A673 (cell line): ENCODE measurements at regions not wholly inside any gene's neighbourhood (a gene's known extent, or its start where the extent isn't known, plus 50 kb on each side); places are given as distances from the start of the nearest gene placed in this dataset.

ENCODE experiments used
- BruUV-seq: library from RNA; stranded (reverse); fragments of 400-500 nt; replicated peaks from 2 replicates; lab custom pipeline; 2021; lab: Mats Ljungman, UMichigan
- CTCF ChIA-PET: fragments of 300-600 bp; sonication (Branson Sonifier 250); formaldehyde crosslinking; loops from one replicate; lab custom pipeline; 2022; ENCODE audit warnings: antibody characterized with exemption; lab: Charles Lee
- POLR2A ChIA-PET: fragments of 300-600 bp; sonication (Branson Sonifier 250); formaldehyde crosslinking; loops from one replicate; lab custom pipeline; 2022; ENCODE audit warnings: antibody characterized with exemption; ENCODE audit not compliant: low non-redundant PET; lab: Charles Lee
- DNase-seq: peaks from one replicate; pipeline ENCODE4 v3.0.0-alpha.2; 2015; ENCODE audit warnings: low spot score
- H3K27ac ChIP-seq: fragments of 200-600 bp; sonication (generic); 2 replicates; pipeline ENCODE4 v1.5.1; 2016; ENCODE audit warnings: mixed run types, low read depth, mild to moderate bottlenecking, mixed read lengths, antibody characterized with exemption, low read length; ENCODE audit not compliant: poor library complexity, severe bottlenecking
- H3K27me3 ChIP-seq: fragments of 200-600 bp; sonication (generic); replicated peaks from 2 replicates; pipeline ENCODE4 v1.6.1; 2017; ENCODE audit warnings: mixed run types, low read depth, mild to moderate bottlenecking, mixed read lengths, antibody characterized with exemption, low read length; ENCODE audit not compliant: insufficient read depth, poor library complexity
- H3K36me3 ChIP-seq: fragments of 200-600 bp; sonication (generic); 2 replicates; pipeline ENCODE4 v1.6.1; 2016; ENCODE audit warnings: mixed run types, mild to moderate bottlenecking, mixed read lengths, antibody characterized with exemption, low read length; ENCODE audit not compliant: insufficient read depth, poor library complexity, severe bottlenecking
- H3K4me1 ChIP-seq: fragments of 200-600 bp; sonication (generic); 2 replicates; pipeline ENCODE4 v1.6.1; 2017; ENCODE audit warnings: mixed run types, mild to moderate bottlenecking, mixed read lengths, antibody characterized with exemption, low read length; ENCODE audit not compliant: insufficient read depth, poor library complexity, severe bottlenecking
- H3K4me3 ChIP-seq: fragments of 200-600 bp; sonication (generic); 2 replicates; pipeline ENCODE4 v1.5.1; 2016; ENCODE audit warnings: low read depth, mixed run types, mild to moderate bottlenecking, mixed read lengths, low read length; ENCODE audit not compliant: poor library complexity, severe bottlenecking
- H3K9me3 ChIP-seq: fragments of 200-600 bp; sonication (generic); 2 replicates; pipeline ENCODE4 v1.6.1; 2016; ENCODE audit warnings: mixed run types, low read depth, mild to moderate bottlenecking, mixed read lengths, antibody characterized with exemption, low read length; ENCODE audit not compliant: poor library complexity, severe bottlenecking
- EZH2 ChIP-seq: fragments of 200-600 bp; sonication (generic); IDR thresholded peaks from 2 replicates; pipeline ENCODE4 v1.6.1; 2017; ENCODE audit warnings: borderline replicate concordance, low read depth, mild to moderate bottlenecking, mixed read lengths, antibody characterized with exemption, low read length; ENCODE audit not compliant: poor library complexity, severe bottlenecking
- intact Hi-C: fragments of 100-400 bp; cut with micrococcal nuclease; formaldehyde crosslinking; loops from one replicate; pipeline ENCODE4 v1.10.0; 2022; ENCODE audit not compliant: unreplicated experiment
- TF ChIP-seq, protein P1 (sequence below): fragments of 300-800, 200-600 bp; sonication (generic); conservative IDR thresholded peaks from 2 replicates; pipeline ENCODE4 v1.5.1; 2017; ENCODE audit warnings: low read depth, mild to moderate bottlenecking, antibody characterized with exemption, low read length, moderate library complexity, mixed read lengths

DNA sequence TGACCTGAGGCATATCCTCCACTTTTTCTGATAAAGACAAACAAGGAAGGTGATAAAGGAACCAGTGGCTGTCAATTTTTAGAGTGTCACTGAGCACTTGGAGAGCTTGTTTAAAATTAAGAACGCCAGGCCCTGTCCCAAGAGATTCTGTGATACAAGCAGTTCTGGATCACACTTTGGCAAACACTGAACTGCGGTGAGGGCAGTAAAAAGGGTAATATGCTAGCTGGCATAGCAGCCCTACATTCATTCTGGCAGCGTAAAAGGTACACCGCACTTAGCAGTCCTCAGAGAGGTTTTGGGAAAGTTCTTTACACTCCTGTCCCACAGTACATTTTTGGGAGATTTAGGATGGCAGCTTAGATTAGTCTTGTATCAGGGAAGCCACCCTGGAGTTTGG, 101.3 kb upstream of the CCDC150 start:
- Histone ChIP-seq H3K4me1 (no peaks in the 10 kb centered on the region), H3K9me3 (no peaks in the 10 kb centered on the region), H3K27me3 (no peaks in the 10 kb centered on the region), H3K4me3 (no peak overlapping the region), H3K36me3 (no peaks in the 10 kb centered on the region), H3K27ac (no peak overlapping the region)
- intact Hi-C loops = loop anchor here (5.0 kb wide), 1 partner anchor 219 kb away; no protein-coding TSS in a partner anchor
- DNase-seq = no peak
- CTCF ChIA-PET = no interaction called here
- BruUV-seq = no TSS peak
- TF ChIP-seq EZH2 = no peak
- TF ChIP-seq, protein P1, sequence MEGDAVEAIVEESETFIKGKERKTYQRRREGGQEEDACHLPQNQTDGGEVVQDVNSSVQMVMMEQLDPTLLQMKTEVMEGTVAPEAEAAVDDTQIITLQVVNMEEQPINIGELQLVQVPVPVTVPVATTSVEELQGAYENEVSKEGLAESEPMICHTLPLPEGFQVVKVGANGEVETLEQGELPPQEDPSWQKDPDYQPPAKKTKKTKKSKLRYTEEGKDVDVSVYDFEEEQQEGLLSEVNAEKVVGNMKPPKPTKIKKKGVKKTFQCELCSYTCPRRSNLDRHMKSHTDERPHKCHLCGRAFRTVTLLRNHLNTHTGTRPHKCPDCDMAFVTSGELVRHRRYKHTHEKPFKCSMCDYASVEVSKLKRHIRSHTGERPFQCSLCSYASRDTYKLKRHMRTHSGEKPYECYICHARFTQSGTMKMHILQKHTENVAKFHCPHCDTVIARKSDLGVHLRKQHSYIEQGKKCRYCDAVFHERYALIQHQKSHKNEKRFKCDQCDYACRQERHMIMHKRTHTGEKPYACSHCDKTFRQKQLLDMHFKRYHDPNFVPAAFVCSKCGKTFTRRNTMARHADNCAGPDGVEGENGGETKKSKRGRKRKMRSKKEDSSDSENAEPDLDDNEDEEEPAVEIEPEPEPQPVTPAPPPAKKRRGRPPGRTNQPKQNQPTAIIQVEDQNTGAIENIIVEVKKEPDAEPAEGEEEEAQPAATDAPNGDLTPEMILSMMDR = no peak
- POLR2A ChIA-PET = no interaction called here

- BruUV-seq = no TSS peak
- ChIA-PET CTCF (no interaction called here), POLR2A (no interaction called here)
- no peak for DNase-seq
- no peaks in the 10 kb centered on the region for H3K27me3 ChIP-seq
- H3K4me1 ChIP-seq = no peaks in the 10 kb centered on the region
- no peak for TF ChIP-seq EZH2
- TF ChIP-seq, protein P1 = no peak
- H3K27ac ChIP-seq = no peak overlapping the region
- intact Hi-C loops = loop anchor here (5.0 kb wide), 1 partner anchor 219 kb away; no protein-coding TSS in a partner anchor
- no peaks in the 10 kb centered on the region for H3K36me3 ChIP-seq
- H3K4me3 ChIP-seq = no peak overlapping the region
- no peaks in the 10 kb centered on the region for H3K9me3 ChIP-seq
These were observed 100.9 kb upstream of the CCDC150 start for GRCh38 chr2:196538646-196539045.

DNA sequence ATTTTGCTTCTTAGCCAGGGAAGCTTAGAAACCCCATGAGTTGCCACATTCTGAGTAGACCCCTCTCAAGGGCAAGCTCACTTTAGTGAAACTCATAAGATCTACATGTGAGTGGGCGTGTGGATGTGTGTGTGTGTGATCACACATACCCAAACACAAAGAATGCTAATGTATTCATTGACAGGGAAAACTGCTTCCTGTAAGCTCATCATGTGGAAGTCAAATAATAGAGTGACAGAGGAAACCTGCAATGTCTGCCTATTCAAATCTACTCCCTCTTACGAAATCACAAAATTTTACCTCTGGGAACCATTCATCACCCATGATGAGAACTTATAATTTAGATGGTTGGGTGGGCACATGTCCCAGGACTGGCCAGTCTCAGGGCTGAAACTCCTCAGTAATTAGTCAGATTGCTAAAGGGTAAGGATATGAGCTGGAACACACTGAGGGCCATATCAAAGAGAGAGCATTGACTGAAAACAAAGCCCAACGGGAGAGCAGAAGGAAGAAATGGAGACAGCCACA, 94.5 kb upstream of the CCDC150 start:
- intact Hi-C loops = no loop called here
- peak; percentile 70 for DNase-seq
- CTCF ChIA-PET = no interaction called here
- Histone ChIP-seq H3K9me3 (no peaks in the 10 kb centered on the region), H3K4me1 (peaks cover 18% of the 10 kb centered on the region), H3K4me3 (no peak overlapping the region), H3K27ac (no peak overlapping the region), H3K36me3 (no peaks in the 10 kb centered on the region), H3K27me3 (no peaks in the 10 kb centered on the region)
- TF ChIP-seq EZH2 = no peak
- TF ChIP-seq, protein P1 = no peak
- BruUV-seq = no TSS peak
- POLR2A ChIA-PET = no interaction called here
